Epidermal melanocyte (primary cell): ENCODE measurements at regions not wholly inside any gene's neighbourhood (a gene's known extent, or its start where the extent isn't known, plus 50 kb on each side); places are given as distances from the start of the nearest gene placed in this dataset.

Experiments
- DNase-seq: peaks from one replicate; pipeline ENCODE4 v3.0.0; 2011; ENCODE audit warnings: low spot score; ENCODE audit not compliant: insufficient read length

DNA sequence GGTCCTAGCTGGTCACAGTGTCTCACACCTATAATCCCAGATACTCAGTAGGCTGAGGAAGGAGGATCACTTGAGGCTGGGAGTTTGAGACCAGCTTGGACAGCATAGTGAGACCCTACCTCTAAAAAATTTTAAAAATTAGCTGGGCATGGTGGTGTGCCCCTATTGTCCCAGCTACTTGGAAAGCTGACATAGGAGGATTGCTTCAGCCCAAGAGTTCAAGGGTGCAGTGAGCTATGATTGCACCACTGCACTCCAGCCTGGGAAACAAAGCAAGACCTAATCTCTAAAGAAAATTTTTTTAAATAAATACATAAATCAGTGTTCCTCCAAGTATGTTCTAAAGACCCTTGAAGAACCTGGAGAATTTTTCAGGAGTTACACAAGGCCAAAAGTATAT, 50.6 kb upstream of the GNAO1 start:
- DNase-seq = no peak

DNA sequence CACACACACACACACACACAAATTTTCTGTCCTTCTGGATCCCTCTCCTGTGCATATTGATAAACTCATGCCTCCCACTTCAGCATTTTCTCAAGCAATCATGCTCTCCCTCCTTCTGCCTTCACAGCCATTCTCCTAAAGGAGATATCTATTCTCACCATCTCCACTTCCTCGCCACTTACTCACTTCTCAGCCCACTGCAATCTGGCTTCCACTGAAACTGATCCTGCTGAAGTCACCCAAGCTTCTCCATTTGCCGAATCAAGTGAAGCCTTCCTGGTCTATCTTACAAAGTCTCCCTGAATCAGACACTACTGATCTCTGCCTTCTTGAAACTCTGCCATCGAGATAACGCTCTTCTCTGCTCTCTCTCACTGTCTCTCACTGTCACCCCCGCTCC, 54.0 kb upstream of the GNAO1 start:
- DNase-seq = no peak

DNA sequence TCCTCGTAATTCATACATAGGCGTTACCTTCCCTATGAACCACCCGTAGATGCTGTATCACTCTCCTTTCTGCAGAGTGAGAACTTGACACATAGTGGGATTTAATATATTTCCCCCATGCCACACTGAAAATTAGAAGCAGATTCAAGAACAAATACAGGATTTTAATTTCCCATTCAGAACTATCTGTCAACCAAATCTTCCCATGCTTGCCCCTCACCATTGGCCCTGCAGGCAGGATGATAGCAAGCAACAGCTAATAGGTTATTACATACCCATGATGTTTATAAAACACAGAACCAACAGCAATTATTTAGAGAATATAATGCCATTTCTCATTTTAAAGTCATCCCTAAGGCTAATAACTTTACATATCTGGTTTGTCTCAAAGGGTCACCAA, 55.0 kb upstream of the GNAO1 start:
- no peak for DNase-seq

DNA sequence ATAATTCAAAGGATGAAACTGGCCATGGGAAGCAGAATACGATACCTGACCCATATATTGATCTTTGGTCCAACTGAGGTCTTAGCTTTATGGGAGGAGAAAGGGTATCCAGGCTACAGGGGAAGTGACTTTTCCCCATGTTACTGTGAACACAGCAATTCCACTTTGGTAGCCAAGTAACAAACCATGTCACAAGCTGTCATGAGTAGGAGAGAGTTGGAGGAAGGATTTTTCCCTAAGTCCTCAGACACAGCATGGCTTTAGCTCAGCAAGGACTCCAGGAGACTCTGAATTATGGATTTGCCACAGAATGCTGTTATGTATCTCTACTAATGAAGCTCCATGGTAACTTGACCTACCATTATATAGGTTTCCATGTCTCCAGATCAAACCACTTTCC, 56.5 kb upstream of the GNAO1 start:
- DNase-seq = no peak

DNA sequence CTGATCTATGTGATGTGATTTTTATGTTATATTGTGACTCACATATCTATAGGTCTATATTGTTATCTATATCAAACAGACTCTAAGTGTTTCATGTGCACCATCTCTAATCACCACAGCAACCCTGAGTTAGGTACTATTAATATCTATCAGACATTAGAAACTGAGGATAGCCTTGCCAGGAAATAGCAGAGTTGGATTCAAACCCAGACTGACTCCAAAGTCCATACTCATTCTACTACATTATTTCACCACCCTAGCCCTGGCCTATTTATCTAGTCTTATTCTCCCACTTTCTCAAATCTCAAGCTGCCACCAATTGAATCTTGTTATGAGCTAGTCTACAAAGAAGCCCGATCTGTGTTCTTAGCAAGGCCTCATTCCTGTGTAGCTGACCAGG, 65.4 kb upstream of the GNAO1 start:
- DNase-seq = no peak

DNA sequence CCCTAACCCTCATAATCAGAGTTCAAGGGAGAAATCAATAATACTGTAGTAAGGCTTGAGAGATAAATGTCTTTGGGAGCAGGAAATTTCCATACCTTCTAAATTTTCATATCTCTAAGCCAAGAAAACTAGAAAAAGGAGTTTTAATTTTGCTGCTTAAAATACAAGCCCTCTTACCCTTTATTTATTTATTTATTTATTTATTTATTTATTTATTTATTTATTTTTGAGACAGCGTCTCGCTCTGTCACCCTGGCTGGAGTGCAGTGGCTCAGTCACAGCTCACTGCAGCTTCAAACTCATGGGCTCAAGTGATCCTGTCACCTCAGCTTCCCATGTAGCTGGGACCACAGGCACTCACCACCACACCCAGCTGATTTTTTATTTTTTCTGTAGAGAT, 69.0 kb upstream of the GNAO1 start:
- DNase-seq = no peak

DNA sequence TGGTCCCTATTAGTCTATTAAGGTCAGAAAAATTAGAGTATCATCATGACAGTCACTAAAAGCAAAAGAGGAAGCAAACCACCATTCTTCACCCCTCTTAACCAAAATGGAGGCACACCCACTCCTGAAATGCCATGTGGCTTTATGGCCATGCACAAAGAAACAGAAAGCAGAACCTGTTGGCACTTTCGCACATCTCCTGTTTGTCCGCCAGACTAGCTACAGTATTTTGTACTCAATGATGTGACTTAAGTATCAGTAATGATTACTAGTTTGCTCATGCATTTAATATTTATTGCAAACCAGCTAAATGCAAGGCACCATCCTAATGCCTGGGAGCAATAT, 70.2 kb upstream of the GNAO1 start:
- no peak for DNase-seq

DNA sequence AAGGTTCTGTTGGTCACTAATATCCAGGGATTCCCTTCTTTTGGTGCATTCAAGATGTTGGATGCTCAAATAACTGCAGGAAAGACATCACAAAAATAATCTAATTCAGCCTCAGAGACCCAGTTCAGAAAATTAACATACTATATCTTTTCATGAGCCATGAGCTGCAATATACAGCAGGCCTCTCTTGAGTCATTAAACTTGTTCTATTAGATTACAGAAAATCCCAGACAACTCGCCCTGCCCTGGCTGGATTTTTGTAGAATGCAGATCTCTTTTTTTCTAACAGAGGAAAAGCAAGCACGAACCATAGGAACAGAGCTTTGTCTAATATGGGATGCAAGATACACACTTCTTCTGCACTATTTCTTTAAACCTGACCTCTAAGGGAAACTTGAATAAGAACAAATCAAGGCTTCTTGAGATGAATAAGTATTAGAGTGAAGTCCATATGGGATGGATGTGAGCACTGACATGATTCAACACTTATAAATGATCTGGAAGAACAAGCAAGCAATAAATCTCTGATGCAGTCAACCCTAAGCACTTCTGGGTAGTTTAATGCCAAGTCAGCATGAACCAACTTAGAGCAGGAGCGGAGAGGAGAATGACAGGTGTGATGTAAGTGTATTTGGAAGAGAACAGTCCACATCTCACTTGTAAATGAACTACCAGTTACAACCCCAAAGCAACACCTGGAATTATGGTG, 70.7 kb upstream of the GNAO1 start:
- DNase-seq = no peak

DNA sequence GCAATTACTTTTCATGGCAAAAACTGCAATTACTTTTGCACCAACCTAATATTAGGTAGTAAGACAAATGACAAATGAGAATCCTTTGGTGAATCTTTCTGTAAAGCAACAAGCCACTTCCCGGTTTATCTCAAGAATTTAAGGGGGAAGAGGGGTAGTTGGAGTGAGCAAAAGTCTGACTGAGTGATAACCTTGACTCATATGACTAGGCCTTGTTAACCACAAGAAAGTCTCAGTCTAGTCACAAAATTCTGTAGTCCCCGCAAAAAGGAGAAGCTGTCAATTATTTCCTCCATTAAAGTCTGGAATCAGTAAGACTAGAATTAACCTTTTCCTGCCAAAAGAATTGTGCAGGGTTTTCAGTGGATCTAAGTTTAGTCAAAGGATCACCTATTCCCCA, 72.2 kb upstream of the GNAO1 start:
- DNase-seq = no peak

DNA sequence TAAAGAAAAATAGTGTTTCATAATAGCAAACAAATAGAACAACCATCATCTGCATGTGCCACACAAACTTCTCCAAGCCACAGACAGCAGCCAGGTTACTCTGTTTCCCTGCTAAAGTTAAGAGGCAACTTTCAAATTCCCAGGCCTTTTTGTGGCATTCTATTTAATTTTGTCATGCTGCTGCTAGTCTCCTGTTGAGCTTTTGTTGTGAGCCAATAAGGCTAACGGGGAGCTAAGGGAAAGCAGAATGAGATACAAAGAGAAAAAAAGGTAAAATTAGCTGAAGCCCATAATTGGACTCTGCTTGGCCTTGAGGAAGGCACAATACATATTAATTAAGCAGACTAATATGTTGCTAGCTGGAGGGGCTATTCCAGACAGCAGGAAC, 74.7 kb upstream of the GNAO1 start:
- no peak for DNase-seq

DNA sequence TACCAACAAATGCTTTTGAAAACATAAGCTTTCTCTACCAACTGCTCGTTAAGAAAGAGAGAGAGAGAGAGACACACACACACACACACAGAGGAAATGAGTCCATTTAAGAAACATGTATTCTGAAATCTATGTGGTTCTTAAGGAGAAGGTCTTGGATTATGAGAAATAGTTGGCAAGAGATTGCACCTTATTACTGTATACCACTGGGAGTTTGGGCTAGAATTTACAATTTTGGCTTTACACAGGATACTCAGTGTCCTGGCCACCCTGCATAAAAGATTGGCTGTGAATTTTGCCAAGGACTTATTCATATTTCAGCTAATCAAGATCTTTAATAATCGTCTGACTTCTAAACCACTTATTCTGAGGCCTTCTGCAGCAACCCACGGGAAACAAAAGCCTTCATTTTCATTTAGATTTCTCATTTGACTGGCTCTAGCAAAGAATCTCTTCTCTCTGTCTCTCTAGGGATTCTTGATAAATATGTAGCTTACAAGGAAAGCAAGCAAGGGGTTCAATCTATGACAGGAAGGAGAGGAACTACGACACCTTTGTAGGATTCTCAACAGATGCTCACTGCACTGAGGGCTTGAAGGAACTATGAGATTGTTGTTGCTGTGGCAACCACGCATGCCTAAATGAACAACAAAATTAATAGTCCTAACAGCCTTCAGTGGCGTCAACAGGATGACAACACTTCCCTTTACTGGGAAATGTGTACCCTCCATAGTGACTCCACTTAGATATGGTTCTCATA, 75.3 kb upstream of the GNAO1 start:
- no peak for DNase-seq

DNA sequence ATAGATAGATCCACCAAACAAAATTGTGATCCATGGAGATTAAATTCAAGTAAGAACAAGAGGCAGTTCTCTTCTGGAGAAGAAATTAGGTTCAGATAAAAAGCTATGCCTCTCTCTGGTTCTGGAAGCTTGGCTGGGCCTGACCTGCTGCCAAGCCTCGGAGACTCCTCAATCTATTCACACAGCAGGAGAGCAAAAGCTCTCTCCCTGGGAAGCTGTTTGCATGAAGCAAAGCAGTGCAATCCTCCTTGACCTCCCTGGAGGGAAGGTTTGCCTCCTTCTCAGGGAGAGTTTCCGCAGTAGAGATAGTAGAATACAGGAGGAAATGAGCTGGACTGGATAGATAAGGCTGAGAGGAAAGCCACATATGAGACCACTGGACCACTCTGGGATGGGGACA, 78.1 kb upstream of the GNAO1 start:
- no peak for DNase-seq

DNA sequence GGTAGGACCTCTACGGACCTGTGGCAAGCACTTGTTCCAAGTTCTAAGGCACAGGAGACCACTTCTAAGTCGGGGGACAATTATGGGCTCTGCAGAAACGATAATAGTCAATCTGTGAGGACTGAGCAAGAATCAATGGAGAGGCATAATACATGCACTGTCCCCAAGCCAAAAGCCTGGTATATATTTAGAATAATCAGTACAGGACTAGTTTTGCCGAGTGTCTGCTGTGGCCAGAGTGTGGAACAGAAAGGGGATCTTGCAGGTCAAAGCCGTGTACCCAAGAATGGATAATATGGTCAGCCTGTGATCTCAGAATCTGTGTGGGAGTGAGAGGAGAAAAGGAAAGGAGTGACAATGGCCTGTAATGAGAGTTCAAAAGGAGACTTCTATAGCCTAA, 80.2 kb upstream of the GNAO1 start:
- no peak for DNase-seq

DNA sequence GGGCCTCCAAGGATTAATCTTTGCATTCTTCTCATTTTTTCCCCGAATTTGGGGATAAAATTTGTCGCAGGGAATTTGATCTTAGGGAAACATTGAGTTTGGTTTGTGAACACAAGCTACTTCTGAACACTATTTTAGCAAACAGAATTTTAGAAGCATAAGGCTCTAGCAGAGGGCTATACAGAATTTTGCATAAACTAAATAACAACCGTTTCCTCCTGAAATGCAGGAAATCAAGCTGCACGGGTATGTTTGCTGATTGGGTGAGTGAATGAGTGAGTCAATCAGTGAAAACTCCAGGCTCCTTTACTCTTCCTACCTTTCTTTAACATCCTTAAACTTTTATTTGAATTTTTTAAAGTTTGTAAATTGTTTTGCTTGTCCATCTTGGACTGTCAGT, 81.3 kb upstream of the GNAO1 start:
- DNase-seq = no peak

DNA sequence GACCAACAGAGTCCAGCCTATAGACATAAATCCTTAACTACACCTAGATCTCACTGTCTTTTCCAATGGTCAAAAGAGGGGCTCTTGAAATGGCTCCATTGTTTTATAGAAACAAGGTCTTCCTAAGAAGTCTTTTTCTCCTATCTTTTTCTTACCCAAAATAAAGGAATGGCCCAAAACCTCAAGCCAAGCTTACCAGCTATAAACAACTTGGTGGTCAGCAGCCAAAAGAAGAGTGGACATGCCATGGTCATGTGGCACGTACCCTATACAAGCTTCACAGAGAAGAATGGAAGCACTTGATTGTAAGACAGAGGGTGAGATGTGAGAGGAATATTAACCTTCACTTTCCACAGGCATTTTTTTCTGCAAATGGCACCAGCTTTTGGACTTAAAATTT, 82.1 kb upstream of the GNAO1 start:
- no peak for DNase-seq

DNA sequence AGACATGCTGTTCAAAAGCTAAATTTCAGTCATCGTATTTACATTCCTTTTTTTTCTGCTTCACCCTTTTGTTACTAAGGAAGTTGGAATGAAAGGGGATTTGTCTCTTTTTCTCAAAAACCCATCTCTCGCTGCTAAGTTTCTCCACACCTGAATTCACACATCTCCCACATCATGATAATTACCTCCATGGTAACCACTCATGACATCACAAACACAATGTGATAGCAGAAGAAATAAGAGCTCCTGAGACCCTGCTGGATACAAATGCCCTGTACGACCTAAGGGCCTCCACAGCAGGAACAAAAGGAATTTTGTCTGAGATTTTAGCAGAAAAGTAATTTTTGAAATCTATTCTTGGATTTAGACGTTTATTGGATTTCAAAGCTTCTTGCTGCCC, 82.6 kb upstream of the GNAO1 start:
- no peak for DNase-seq

DNA sequence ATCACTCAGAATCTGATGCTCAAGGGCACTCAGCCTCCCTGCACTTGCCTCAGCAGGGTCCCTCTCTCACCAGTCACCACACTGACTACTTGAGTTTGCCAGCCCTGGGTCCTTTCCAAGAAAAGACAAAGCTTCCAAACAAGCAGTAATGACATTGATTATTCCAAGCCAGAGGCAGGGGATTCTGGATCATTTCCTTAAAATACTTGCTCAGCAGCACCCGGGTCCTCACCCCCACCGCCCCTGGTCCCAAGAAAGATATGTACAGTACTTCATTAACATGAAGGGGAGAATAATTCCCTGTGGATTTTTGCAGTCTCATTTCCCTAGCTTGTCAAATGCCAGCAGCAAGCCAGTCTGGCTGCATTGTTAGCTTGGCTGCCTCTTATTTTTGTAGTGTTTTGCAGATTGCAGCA, 83.2 kb upstream of the GNAO1 start:
- DNase-seq = no peak

DNA sequence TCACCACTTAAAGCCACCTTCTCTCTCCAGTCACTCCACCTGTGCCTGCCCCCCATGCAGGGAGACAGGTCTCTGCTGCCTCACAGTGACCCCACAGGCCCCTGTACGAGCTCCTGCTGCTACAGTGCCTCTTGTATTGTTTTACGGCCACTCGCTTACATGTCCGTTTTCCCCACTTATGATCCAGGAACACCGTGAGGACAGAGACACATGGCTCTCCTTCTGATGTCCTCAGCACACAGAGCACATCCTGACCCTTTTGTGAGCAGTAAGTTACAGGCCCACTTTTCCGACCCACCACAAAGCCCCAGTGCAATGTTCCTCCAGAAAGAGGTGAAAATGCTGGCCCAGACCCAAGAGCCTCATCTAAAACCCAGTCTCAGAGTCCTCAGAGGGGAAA, 84.8 kb upstream of the GNAO1 start:
- DNase-seq = no peak

DNA sequence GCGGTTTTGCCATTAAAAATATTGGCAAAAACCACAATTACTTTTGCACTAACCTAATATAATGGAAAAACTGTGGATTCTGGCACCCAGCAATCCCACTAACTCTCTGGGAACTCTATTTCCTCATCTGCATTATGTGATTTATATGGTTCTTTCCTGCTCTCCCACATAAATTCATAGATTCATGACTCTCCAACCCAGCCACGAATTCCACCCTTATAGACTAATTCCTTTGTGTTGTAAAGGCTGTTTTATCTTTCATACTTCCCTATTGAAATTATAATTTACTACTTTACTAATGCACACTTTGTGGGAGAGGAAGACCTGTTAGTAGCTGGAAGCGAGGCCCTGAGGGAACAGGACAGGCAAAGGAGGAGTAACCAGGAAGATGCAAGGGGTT, 88.4 kb upstream of the GNAO1 start:
- DNase-seq = no peak

DNA sequence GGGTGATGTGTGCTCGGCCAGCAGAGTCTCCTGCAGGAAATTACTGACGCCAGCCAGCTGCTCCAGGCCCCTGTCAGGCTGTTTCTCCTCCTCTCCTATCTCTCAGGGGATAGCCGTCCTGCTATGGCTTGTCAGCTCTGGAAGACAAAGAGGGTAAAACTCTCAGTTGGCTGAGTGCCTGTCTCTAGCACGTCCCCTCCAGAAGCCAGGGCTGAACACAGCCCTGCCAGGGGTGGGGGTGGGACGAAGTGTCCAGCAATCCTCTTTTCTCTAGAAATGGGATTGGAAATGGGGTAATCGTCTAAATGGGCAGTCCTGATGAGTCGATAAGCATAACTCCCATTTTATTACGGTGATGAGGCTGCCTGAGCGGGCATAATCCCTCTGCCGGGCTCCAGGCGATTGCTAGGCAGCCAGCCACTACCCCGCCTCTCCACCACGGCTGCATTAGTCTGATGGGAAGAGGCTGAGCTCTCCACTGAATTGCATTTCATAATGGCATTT, 89.1 kb upstream of the GNAO1 start:
- no peak for DNase-seq

DNA sequence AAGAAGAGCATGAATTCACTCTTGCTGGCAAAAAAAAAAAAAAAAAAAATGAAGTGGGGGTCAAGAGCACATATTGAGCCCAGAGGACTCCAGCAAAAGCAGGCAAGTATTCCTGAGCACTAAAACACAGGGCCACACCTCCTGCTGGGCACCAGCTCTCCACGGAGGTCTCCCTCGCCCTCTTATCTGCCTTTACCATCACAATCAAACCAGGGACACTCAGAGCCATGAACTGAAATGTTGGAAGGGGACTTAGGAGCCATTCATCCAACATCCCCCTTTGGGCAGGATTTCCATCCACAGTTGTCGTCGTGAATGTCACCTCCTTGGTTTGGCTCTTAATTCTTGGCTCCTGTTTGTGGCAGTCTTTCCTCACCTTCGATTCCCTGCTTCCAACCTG, 89.8 kb upstream of the GNAO1 start:
- no peak for DNase-seq

DNA sequence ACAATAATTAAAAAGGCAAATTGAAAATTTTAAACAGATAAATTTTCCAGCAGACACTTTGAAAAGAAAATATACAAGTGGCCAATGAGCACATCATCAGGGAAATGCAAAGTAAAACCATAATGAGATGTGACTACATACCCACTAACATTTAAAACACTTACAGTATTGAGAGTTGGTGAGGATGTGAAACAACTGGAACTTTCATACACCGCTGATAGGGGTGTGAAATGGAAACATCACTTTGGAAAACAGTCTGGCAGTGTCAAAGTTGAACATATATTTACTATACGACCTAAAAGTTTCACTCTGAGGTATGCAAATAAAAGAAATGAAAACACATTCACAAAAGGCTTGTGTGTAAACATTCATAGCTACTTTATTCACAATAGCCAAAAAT, 94.0 kb upstream of the GNAO1 start:
- no peak for DNase-seq

DNA sequence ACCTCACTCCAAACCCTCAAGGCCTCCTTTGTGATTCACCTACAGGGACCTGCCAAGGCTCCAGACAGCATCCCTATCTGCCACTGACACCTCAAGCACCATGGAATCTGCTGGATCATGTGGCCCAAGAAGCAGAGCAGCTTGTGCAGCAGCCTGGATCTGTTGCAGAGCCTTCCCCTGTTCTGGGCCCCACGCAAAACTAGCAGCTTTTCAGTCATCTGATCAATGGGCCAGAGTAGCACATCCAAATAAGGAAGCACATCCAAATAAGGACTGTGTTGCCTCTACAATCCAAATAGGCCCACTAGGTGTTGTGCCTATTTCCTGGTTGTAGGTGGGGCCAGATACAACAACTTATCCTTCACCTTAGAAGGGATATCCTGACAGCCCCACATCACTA, 97.1 kb upstream of the GNAO1 start:
- no peak for DNase-seq
